22Rv1 (cell line): ENCODE measurements at regions not wholly inside any gene's neighbourhood (a gene's known extent, or its start where the extent isn't known, plus 50 kb on each side); places are given as distances from the start of the nearest gene placed in this dataset.

Experiments
- H3K27ac ChIP-seq: fragments of 450-650 bp; 2 replicates; pipeline ENCODE4 v1.5.1; 2017
- CTCF ChIP-seq: fragments of 450-650 bp; IDR thresholded peaks from 2 replicates; pipeline ENCODE4 v1.5.1; 2017; ENCODE audit warnings: mild to moderate bottlenecking
- ZFX ChIP-seq: fragments of 450-650 bp; IDR thresholded peaks from 2 replicates; pipeline ENCODE4 v1.6.1; 2017; ENCODE audit warnings: antibody characterized with exemption, borderline replicate concordance

GRCh38 chr9:96044401-96044800, 168.9 kb downstream of the ERCC6L2 start:
- TF ChIP-seq CTCF = no peak
- no peak for TF ChIP-seq ZFX

GRCh38 chr9:96040591-96041461, 165.3 kb downstream of the ERCC6L2 start:
- TF ChIP-seq ZFX = no peak
- no peak for TF ChIP-seq CTCF
- H3K27ac ChIP-seq = peak overlapping the region; percentile 48

More at GRCh38 chr9:96044401-96044800, 168.9 kb downstream of the ERCC6L2 start:
- no peak overlapping the region for H3K27ac ChIP-seq

DNA sequence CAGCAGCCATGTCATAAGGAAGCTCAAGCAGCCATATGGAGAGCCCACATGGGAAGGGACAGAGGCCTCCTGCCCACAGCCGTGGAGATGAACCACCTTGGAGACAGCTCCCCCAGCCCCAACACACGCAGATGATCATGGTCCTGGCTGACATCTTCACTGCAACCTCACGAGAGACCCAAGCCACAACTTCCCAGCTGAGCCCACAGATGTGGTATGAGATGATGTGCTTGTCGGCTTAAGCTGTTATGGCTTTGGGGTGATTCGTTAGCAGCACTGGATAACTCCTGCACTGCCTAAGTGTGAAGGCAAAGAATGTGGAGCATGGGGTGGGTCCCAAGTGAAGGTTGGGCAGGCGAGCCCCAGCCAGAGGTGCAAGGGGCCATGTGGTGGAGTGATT, 163.4 kb downstream of the ERCC6L2 start:
- H3K27ac ChIP-seq = no peak overlapping the region
- TF ChIP-seq ZFX (no peak), CTCF (no peak)

- no peak for TF ChIP-seq CTCF
- no peak for TF ChIP-seq ZFX
- no peak overlapping the region for H3K27ac ChIP-seq
These were observed 162.8 kb downstream of the ERCC6L2 start for GRCh38 chr9:96038271-96038670.

- no peak for TF ChIP-seq CTCF
- TF ChIP-seq ZFX = no peak
- H3K27ac ChIP-seq = no peak overlapping the region
These were observed 159.1 kb downstream of the ERCC6L2 start for GRCh38 chr9:96034553-96035122.

DNA sequence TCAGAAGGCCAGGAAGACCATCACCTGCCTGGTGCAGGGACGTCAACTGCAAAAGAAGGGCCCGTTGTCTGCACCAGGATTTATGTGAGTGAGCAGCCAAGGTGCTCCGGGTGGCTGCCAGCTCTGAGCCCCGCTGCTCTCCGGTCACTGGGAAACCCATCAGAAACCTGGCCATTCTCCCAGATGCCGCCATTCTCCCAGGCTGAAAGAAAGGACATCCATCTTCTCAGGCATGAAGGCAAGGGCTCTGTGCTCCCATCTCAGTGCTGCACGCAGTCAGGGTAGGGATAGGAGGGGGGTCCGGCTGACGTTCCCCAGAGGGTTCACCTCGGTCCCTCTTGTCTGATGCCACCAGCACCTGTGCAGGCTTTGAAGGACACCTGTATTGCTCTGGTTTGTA, 158.4 kb downstream of the ERCC6L2 start:
- no peak overlapping the region for H3K27ac ChIP-seq
- TF ChIP-seq ZFX (no peak), CTCF (no peak)

GRCh38 chr9:96031916-96032534, 156.5 kb downstream of the ERCC6L2 start:
- H3K27ac ChIP-seq = peak overlapping the region; percentile 74

More at GRCh38 chr9:96031916-96032534, 156.5 kb downstream of the ERCC6L2 start:
- TF ChIP-seq CTCF (no peak), ZFX (no peak)
